WERI-Rb-1 (cell line): ENCODE measurements at regions not wholly inside any gene's neighbourhood (a gene's known extent, or its start where the extent isn't known, plus 50 kb on each side); places are given as distances from the start of the nearest gene placed in this dataset.
A peak's percentile ranks its signal among the peaks of the same experiment; 100 is the strongest.

Source experiments
- DNase-seq: peaks from one replicate; pipeline ENCODE4 v3.0.0-alpha.2; 2020
- H3K27ac ChIP-seq: fragments of 250-450 bp; sonication (Bioruptor Pico); 2 replicates; pipeline ENCODE4 v1.5.1; 2020; ENCODE audit warnings: mild to moderate bottlenecking, moderate library complexity
- H3K27me3 ChIP-seq: fragments of 250-450 bp; sonication (Bioruptor Pico); 2 replicates; pipeline ENCODE4 v1.5.1; 2021; ENCODE audit warnings: mild to moderate bottlenecking, low read depth, moderate library complexity; ENCODE audit not compliant: insufficient read depth, severe bottlenecking
- H3K36me3 ChIP-seq: fragments of 250-450 bp; sonication (Bioruptor Pico); 2 replicates; pipeline ENCODE4 v1.5.1; 2020; ENCODE audit warnings: mild to moderate bottlenecking, moderate library complexity
- H3K4me3 ChIP-seq: 2 replicates; pipeline ENCODE4 v1.5.1; 2011; ENCODE audit warnings: low read depth, mild to moderate bottlenecking, control low read depth, low read length
- H3K9me3 ChIP-seq: fragments of 250-450 bp; sonication (Bioruptor Pico); 2 replicates; pipeline ENCODE4 v1.5.1; 2021; ENCODE audit warnings: mild to moderate bottlenecking, moderate library complexity; ENCODE audit not compliant: severe bottlenecking
- CTCF ChIP-seq: IDR thresholded peaks from 2 replicates; pipeline ENCODE4 v1.5.1; 2011; ENCODE audit warnings: low read depth, mild to moderate bottlenecking, control low read depth, inconsistent platforms, low read length

GRCh38 chr11:116162886-116163230 lies 609.9 kb downstream of the BUD13 start:
- TF ChIP-seq CTCF, result no peak
- Histone ChIP-seq H3K27ac (no peak overlapping the region), H3K4me3 (no peak overlapping the region), H3K9me3 (no peaks in the 10 kb centered on the region), H3K36me3 (no peaks in the 10 kb centered on the region), H3K27me3 (no peaks in the 10 kb centered on the region)
- DNase-seq, result no peak

- no peaks in the 10 kb centered on the region for H3K9me3 ChIP-seq
- no peak overlapping the region for H3K27ac ChIP-seq
- no peaks in the 10 kb centered on the region for H3K36me3 ChIP-seq
- no peak overlapping the region for H3K4me3 ChIP-seq
- no peak for DNase-seq
- TF ChIP-seq CTCF, result no peak
- no peaks in the 10 kb centered on the region for H3K27me3 ChIP-seq
Measured at GRCh38 chr11:116162086-116162885, 610.5 kb downstream of the BUD13 start.

GRCh38 chr11:116148645-116149044 lies 624.1 kb downstream of the BUD13 start:
- H3K9me3 ChIP-seq, result peaks cover 3% of the 10 kb centered on the region
- TF ChIP-seq CTCF, result no peak
- no peak overlapping the region for H3K4me3 ChIP-seq
- H3K36me3 ChIP-seq, result no peaks in the 10 kb centered on the region
- H3K27ac ChIP-seq, result no peak overlapping the region
- DNase-seq, result no peak
- H3K27me3 ChIP-seq, result no peaks in the 10 kb centered on the region

- Histone ChIP-seq H3K27ac (no peak overlapping the region), H3K9me3 (peaks cover 3% of the 10 kb centered on the region), H3K36me3 (no peaks in the 10 kb centered on the region), H3K27me3 (no peaks in the 10 kb centered on the region), H3K4me3 (no peak overlapping the region)
- peak; percentile 67 for DNase-seq
- TF ChIP-seq CTCF, result no peak
Measured at GRCh38 chr11:116148056-116148455, 624.7 kb downstream of the BUD13 start.

- H3K27me3 ChIP-seq, result no peaks in the 10 kb centered on the region
- no peaks in the 10 kb centered on the region for H3K9me3 ChIP-seq
- TF ChIP-seq CTCF, result no peak
- H3K36me3 ChIP-seq, result no peaks in the 10 kb centered on the region
- no peak overlapping the region for H3K27ac ChIP-seq
- no peak for DNase-seq
- H3K4me3 ChIP-seq, result no peak overlapping the region
Measured at GRCh38 chr11:116145187-116145865, 627.5 kb downstream of the BUD13 start.
